Right atrium auricular region (tissue), 2 donors: ENCODE measurements at regions not wholly inside any gene's neighbourhood (a gene's known extent, or its start where the extent isn't known, plus 50 kb on each side); places are given as distances from the start of the nearest gene placed in this dataset.
A peak's percentile ranks its signal among the peaks of the same experiment; 100 is the strongest.
"Not testable (repeated sequence)": the region's sequence is repeated elsewhere in the genome, so short reads cannot be mapped to it uniquely, and the experiment has no call there.

ENCODE experiments used
- DNase-seq: peaks from one replicate; pipeline ENCODE4 v3.0.0-alpha.2; 2019; ENCODE audit warnings: low spot score
- H3K27ac ChIP-seq, 2 donors: fragments of 200-600 bp; sonication (generic); 1 replicate in 1 of 2; 2 replicates in 1 of 2; pipeline ENCODE4 v1.5.1; 2016 to 2019
- H3K27me3 ChIP-seq, 2 donors: fragments of 200-600 bp; sonication (generic); one replicate each; pipeline versions ENCODE4 v1.5.1 to v1.6.0; 2017 to 2019
- H3K36me3 ChIP-seq: fragments of 200-600 bp; sonication (generic); one replicate; pipeline ENCODE4 v1.5.1; 2016
- H3K4me1 ChIP-seq, 2 donors: fragments of 200-600 bp; sonication (generic); one replicate each; pipeline versions ENCODE4 v1.5.1 to v1.6.0; 2017 to 2019
- H3K4me3 ChIP-seq, 2 donors: fragments of 200-600 bp; sonication (generic); 1 replicate in 1 of 2; 2 replicates in 1 of 2; pipeline ENCODE4 v1.5.1; 2017 to 2019; ENCODE audit warnings: mild to moderate bottlenecking in 1 of 2, moderate library complexity in 1 of 2
- H3K9me3 ChIP-seq, 2 donors: fragments of 200-600 bp; sonication (generic); one replicate each; pipeline ENCODE4 v1.5.1; 2019
- TF ChIP-seq, protein P1 (sequence below), 2 donors: fragments of 200-600 bp; sonication (generic); IDR thresholded peaks; one replicate each; pipeline ENCODE4 v1.5.1; 2019; ENCODE audit warnings: antibody characterized with exemption in 2 of 2

DNA sequence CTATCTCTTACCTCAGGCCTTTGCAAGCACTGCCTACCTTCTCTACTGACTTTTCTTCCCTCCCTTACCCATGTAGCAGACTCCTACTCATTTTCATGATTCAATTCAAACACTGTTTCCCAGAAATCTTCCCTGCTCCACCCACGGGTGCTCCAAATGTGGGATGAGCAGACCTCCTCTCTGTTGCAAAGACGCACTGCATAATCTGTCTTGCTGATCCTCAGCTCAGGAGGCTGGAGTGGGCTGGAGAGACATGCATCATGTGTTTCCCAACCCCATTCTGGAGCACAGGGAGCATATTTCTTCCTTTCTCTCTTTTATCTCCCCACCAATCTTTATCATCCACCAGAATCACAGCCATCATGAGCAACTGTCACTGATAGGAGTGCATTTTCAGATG, 459.9 kb upstream of the NFIA start:
- Histone ChIP-seq H3K4me3 (no peak overlapping the region), H3K27me3 (no peaks in the 10 kb centered on the region), H3K36me3 (no peaks in the 10 kb centered on the region), H3K27ac (no peak overlapping the region), H3K4me1 (peaks cover 0 to 14% of the 10 kb centered on the region in 2 donors), H3K9me3 (no peaks in the 10 kb centered on the region)
- TF ChIP-seq, protein P1, sequence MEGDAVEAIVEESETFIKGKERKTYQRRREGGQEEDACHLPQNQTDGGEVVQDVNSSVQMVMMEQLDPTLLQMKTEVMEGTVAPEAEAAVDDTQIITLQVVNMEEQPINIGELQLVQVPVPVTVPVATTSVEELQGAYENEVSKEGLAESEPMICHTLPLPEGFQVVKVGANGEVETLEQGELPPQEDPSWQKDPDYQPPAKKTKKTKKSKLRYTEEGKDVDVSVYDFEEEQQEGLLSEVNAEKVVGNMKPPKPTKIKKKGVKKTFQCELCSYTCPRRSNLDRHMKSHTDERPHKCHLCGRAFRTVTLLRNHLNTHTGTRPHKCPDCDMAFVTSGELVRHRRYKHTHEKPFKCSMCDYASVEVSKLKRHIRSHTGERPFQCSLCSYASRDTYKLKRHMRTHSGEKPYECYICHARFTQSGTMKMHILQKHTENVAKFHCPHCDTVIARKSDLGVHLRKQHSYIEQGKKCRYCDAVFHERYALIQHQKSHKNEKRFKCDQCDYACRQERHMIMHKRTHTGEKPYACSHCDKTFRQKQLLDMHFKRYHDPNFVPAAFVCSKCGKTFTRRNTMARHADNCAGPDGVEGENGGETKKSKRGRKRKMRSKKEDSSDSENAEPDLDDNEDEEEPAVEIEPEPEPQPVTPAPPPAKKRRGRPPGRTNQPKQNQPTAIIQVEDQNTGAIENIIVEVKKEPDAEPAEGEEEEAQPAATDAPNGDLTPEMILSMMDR (IDR thresholded peaks at IDR 0.05): no peak
- DNase-seq: no peak

DNA sequence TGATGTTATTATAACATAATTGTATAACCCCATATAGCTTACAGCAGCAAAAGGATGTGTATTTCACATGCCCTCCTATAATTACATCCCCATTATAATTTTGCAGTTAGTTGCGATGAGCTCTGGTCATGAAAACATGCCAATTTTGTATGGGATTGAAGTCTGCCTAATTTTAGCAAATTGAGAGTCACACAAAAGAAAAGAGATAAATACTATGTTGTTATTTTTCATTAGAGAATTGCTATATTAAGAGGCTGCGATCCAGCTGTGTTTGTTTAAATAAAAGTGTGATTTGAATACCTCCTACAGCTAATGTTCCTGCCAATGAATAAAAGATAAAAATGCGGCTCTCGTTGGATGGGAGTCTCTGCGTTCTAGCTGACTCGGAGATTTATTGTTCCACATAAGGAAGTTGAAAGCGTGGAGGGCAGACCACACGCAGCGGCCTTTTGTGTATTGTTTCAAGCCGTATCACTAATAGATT, 461.0 kb upstream of the NFIA start:
- TF ChIP-seq, protein P1 (IDR thresholded peaks at IDR 0.05): no peak
- H3K27ac ChIP-seq: no peak overlapping the region
- no peaks in the 10 kb centered on the region for H3K36me3 ChIP-seq
- H3K9me3 ChIP-seq: no peaks in the 10 kb centered on the region
- no peak for DNase-seq
- H3K4me3 ChIP-seq: no peak overlapping the region
- peaks cover 0 to 14% of the 10 kb centered on the region in 2 donors for H3K4me1 ChIP-seq
- H3K27me3 ChIP-seq: no peaks in the 10 kb centered on the region

DNA sequence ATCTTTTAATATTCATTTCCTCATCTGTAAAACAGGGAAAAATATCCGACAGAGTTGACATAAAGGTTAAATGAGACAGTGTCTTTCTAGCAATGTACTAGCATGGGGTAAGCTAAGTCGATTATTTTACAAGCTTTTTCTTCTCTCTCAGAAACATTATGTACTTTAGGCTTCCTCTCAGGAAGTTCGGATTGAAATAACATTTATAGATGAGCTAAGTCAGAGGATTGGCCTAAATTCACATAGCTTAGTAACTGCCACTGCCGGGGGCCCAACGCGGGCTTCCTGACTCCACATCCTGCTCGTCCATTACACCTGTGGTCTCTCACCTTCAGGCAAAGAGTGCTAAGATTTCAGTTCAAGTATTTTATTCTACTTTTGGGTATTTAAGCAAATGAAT, 462.3 kb upstream of the NFIA start:
- Histone ChIP-seq H3K27me3 (no peaks in the 10 kb centered on the region), H3K9me3 (no peaks in the 10 kb centered on the region), H3K4me3 (no peak overlapping the region), H3K27ac (peak overlapping the region in 1 of 2 donors; percentile 8), H3K36me3 (no peaks in the 10 kb centered on the region), H3K4me1 (peaks cover 0 to 14% of the 10 kb centered on the region in 2 donors)
- DNase-seq: no peak
- TF ChIP-seq, protein P1 (IDR thresholded peaks at IDR 0.05): no peak

DNA sequence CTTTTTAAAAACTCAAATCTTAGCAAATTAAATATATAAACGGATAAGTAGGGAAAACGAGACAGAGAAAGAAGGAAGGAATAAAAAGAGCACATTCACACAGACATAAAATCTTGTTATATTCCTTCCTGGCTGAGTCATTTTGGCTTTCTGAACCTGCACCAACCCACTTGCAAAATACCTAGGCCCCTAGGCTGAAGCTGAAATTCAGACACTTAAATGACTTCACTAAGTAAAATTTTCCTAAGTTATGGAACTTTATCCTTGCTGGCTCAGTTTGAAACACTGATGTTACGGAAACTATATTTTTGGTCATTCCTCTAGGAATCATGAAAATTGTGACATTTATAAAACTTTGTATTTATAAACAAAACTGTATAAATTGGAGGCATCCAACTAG, 462.8 kb upstream of the NFIA start:
- Histone ChIP-seq H3K4me1 (peaks cover 0 to 14% of the 10 kb centered on the region in 2 donors), H3K36me3 (no peaks in the 10 kb centered on the region), H3K27me3 (no peaks in the 10 kb centered on the region), H3K4me3 (no peak overlapping the region), H3K9me3 (no peaks in the 10 kb centered on the region), H3K27ac (peak overlapping the region in 1 of 2 donors; percentile 5)
- no peak for DNase-seq
- TF ChIP-seq, protein P1 (IDR thresholded peaks at IDR 0.05): no peak

DNA sequence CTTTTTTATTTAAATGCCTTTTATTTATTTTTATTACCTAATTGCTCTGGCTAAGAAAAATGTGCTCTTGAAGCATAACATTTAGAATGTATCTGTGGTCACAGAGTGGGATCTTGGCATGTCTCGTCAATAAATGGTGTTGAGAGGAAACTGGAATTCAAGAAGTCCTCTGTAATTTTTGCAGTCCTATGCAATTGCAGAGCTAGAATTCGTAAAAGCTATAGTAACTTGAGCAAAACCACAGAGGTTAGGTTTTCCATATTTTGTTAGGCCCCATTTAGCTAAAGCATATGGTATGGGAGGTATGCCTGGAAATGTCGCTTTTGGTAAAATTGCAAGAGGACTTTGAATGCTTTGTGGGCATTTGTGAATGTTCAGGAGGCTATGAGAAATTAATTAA, 466.7 kb upstream of the NFIA start:
- no peak for DNase-seq
- TF ChIP-seq, protein P1 (IDR thresholded peaks at IDR 0.05): no peak
- H3K36me3 ChIP-seq: no peaks in the 10 kb centered on the region
- no peak overlapping the region for H3K27ac ChIP-seq
- no peak overlapping the region for H3K4me3 ChIP-seq
- peaks cover 0 to 4% of the 10 kb centered on the region in 2 donors for H3K4me1 ChIP-seq
- no peaks in the 10 kb centered on the region for H3K27me3 ChIP-seq
- H3K9me3 ChIP-seq: no peaks in the 10 kb centered on the region

DNA sequence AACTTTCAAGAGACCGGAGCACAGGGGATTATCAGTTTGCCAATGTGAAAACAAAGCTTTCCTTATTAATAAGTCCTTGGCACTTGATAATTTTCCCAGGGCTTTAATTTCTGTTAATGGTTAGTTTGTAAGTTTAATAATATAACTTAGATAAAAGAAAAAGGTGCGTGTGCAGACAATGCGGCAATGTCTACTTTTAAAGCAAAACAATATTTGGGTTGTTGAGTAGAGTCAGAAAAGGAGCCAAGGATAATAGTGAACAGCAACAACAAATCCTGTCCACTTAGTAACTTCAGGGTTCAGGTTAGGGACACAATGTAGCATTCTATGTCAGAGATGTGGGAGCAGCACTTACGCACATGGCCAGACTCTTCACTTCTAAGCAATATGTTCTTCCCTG, 469.6 kb upstream of the NFIA start:
- no peaks in the 10 kb centered on the region for H3K4me1 ChIP-seq
- no peak overlapping the region for H3K27ac ChIP-seq
- TF ChIP-seq, protein P1 (IDR thresholded peaks at IDR 0.05): no peak
- H3K4me3 ChIP-seq: no peak overlapping the region
- no peaks in the 10 kb centered on the region for H3K36me3 ChIP-seq
- no peaks in the 10 kb centered on the region for H3K9me3 ChIP-seq
- no peaks in the 10 kb centered on the region for H3K27me3 ChIP-seq
- DNase-seq: no peak

DNA sequence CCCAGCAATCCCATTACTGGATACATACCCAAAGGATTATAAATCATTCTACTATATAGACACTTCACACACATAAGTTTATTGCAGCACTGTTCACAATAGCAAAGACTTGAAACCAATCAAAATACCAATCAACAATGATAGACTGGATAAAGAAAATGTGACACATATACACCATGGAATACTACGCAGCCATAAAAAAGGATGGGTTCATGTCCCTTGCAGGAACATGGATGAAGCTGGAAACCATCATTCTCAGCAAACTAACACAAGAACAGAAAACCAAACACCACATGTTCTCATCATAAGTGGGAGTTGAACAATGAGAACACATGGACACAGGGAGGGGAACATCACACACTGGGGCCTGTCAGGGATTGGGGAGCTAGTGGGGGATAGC, 475.4 kb upstream of the NFIA start:
- not testable (repeated sequence) for DNase-seq, H3K27ac ChIP-seq, H3K27me3 ChIP-seq, H3K36me3 ChIP-seq, H3K4me3 ChIP-seq, H3K4me1 ChIP-seq, H3K9me3 ChIP-seq
